GM23338 (cell line): ENCODE measurements at regions not wholly inside any gene's neighbourhood (a gene's known extent, or its start where the extent isn't known, plus 50 kb on each side); places are given as distances from the start of the nearest gene placed in this dataset.

Source experiments
- ATAC-seq: fragments of 200-7000 bp; cut with Tn5 transposase; 3 replicates; pipeline ENCODE4 v1.9.1; 2020
- DNase-seq: peaks from one replicate; pipeline ENCODE4 v3.0.0-alpha.2; 2015; ENCODE audit warnings: low spot score
- H2AFZ ChIP-seq: fragments of 200-600 bp; sonication (generic); 2 replicates; pipeline ENCODE4 v1.8.0; 2016; ENCODE audit warnings: antibody characterized with exemption, mild to moderate bottlenecking, moderate library complexity
- H3F3A ChIP-seq: fragments of 200-600 bp; sonication (generic); replicated peaks from 2 replicates; pipeline ENCODE4 v1.8.0; 2017; ENCODE audit warnings: antibody characterized with exemption, mixed run types, low read depth
- H3K27ac ChIP-seq: fragments of 200-600 bp; sonication (generic); 2 replicates; pipeline ENCODE4 v1.6.1; 2016; ENCODE audit warnings: low read depth
- H3K27me3 ChIP-seq: fragments of 200-600 bp; sonication (generic); 2 replicates; pipeline ENCODE4 v1.8.0; 2016; ENCODE audit warnings: mild to moderate bottlenecking, mixed run types, moderate library complexity; ENCODE audit not compliant: insufficient read depth
- H3K36me3 ChIP-seq: fragments of 200-600 bp; sonication (generic); 2 replicates; pipeline ENCODE4 v1.8.0; 2016; ENCODE audit warnings: mild to moderate bottlenecking; ENCODE audit not compliant: insufficient read depth
- H3K4me1 ChIP-seq: fragments of 200-600 bp; sonication (generic); 2 replicates; pipeline ENCODE4 v1.8.0; 2016; ENCODE audit warnings: mild to moderate bottlenecking, moderate library complexity; ENCODE audit not compliant: insufficient read depth
- H3K4me2 ChIP-seq: fragments of 200-600 bp; sonication (generic); 2 replicates; pipeline ENCODE4 v1.7.1; 2017; ENCODE audit warnings: mixed run types
- H3K4me3 ChIP-seq: fragments of 200-600 bp; sonication (generic); 2 replicates; pipeline ENCODE4 v1.6.1; 2016; ENCODE audit warnings: mixed run types
- H3K79me2 ChIP-seq: fragments of 200-600 bp; sonication (generic); replicated peaks from 2 replicates; pipeline ENCODE4 v1.8.0; 2017; ENCODE audit warnings: mild to moderate bottlenecking; ENCODE audit not compliant: insufficient read depth
- H3K9me2 ChIP-seq: fragments of 200-600 bp; sonication (generic); 2 replicates; pipeline ENCODE4 v1.8.0; 2017; ENCODE audit not compliant: insufficient read depth
- H4K20me1 ChIP-seq: fragments of 200-600 bp; sonication (generic); replicated peaks from 2 replicates; pipeline ENCODE4 v1.8.0; 2017; ENCODE audit warnings: mild to moderate bottlenecking; ENCODE audit not compliant: insufficient read depth
- H3K27ac Mint-ChIP-seq: 2 replicates; pipeline ENCODE4 v1.8.0; 2020; ENCODE audit warnings: inconsistent platforms, mild to moderate bottlenecking, moderate library complexity, mixed read lengths
- H3K27me3 Mint-ChIP-seq: 3 replicates; pipeline ENCODE4 v1.8.0; 2022; ENCODE audit warnings: low read depth, mild to moderate bottlenecking, moderate library complexity, mixed read lengths, inconsistent platforms; ENCODE audit not compliant: insufficient read depth, poor library complexity
- H3K36me3 Mint-ChIP-seq: 3 replicates; pipeline ENCODE4 v1.8.0; 2021; ENCODE audit warnings: low read depth, mild to moderate bottlenecking, inconsistent platforms, moderate library complexity, mixed read lengths
- H3K4me1 Mint-ChIP-seq: 3 replicates; pipeline ENCODE4 v1.8.0; 2020; ENCODE audit warnings: mild to moderate bottlenecking, inconsistent platforms, mixed read lengths
- H3K4me3 Mint-ChIP-seq: 3 replicates; pipeline ENCODE4 v1.8.0; 2021; ENCODE audit warnings: moderate library complexity, mild to moderate bottlenecking, inconsistent platforms, mixed read lengths
- H3K9me3 Mint-ChIP-seq: 3 replicates; pipeline ENCODE4 v1.8.0; 2020; ENCODE audit warnings: moderate library complexity, mild to moderate bottlenecking, inconsistent platforms, mixed read lengths
- CTCF ChIP-seq, 2 experiments: fragments of 200-600 bp in 1 of 2; sonication (generic) in 1 of 2; conservative IDR thresholded peaks; 2 replicates each; pipeline versions ENCODE4 v1.5.1 to v1.6.1; 2016 to 2017; ENCODE audit warnings: antibody characterized with exemption in 2 of 2, low read depth in 2 of 2, mild to moderate bottlenecking in 2 of 2, moderate library complexity in 1 of 2
- ETS1 ChIP-seq: IDR thresholded peaks from 2 replicates; pipeline ENCODE4 v1.6.1; 2016; ENCODE audit warnings: antibody characterized with exemption
- NANOG ChIP-seq: IDR thresholded peaks from 2 replicates; pipeline ENCODE4 v1.6.1; 2016; ENCODE audit warnings: antibody characterized with exemption, borderline replicate concordance
- POLR2AphosphoS5 ChIP-seq: IDR thresholded peaks from 2 replicates; pipeline ENCODE4 v1.6.1; 2016; ENCODE audit warnings: antibody characterized with exemption, low read depth
- ZNF462 ChIP-seq: fragments of 250-450 bp; sonication (Bioruptor Pico); IDR thresholded peaks from 2 replicates; pipeline ENCODE4 v1.5.0; 2020; ENCODE audit warnings: mild to moderate bottlenecking, moderate library complexity

- peaks cover 3% of the 10 kb centered on the region for H4K20me1 ChIP-seq
- no peak overlapping the region for H3K27ac ChIP-seq
- no peaks in the 10 kb centered on the region for H3K79me2 ChIP-seq
- DNase-seq, result peak; percentile 42
- no peaks in the 10 kb centered on the region for H3F3A ChIP-seq
- H2AFZ ChIP-seq, result no peak overlapping the region
- H3K4me3 Mint-ChIP-seq, result no peak overlapping the region
- H3K36me3 Mint-ChIP-seq, result peaks cover 20% of the 10 kb centered on the region
- H3K4me2 ChIP-seq, result no peak overlapping the region
- peaks cover 2% of the 10 kb centered on the region for H3K27me3 Mint-ChIP-seq
- no peaks in the 10 kb centered on the region for H3K9me3 Mint-ChIP-seq
- TF ChIP-seq POLR2AphosphoS5 (no peak), NANOG (no peak), ETS1 (no peak), ZNF462 (CRISPR knock-in tag) (no peak), CTCF (conservative IDR thresholded peaks at IDR 0.05; ENCODE audit: low read depth in 2 of 2) (peak; percentile 32 to 45)
- H3K9me2 ChIP-seq, result no peaks in the 10 kb centered on the region
- no peak overlapping the region for H3K27ac Mint-ChIP-seq
- H3K36me3 ChIP-seq, result 0 out of 2 replicates have a peak, but pooled peaks cover under 1% of the 10 kb centered on the region
- no peaks in the 10 kb centered on the region for H3K4me1 Mint-ChIP-seq
- peak; percentile 24 for ATAC-seq
- no peaks in the 10 kb centered on the region for H3K27me3 ChIP-seq
- H3K4me3 ChIP-seq, result no peak overlapping the region
- no peaks in the 10 kb centered on the region for H3K4me1 ChIP-seq
These were observed 77.2 kb downstream of the RFLNA start for GRCh38 chr12:124371970-124372555.
